Caco-2 (cell line): ENCODE measurements at regions not wholly inside any gene's neighbourhood (a gene's known extent, or its start where the extent isn't known, plus 50 kb on each side); places are given as distances from the start of the nearest gene placed in this dataset.

ENCODE experiments used
- BruUV-seq: library from RNA; stranded (reverse); fragments of 400-500 nt; replicated peaks from 2 replicates; lab custom pipeline; 2021; lab: Mats Ljungman, UMichigan
- CTCF ChIA-PET: fragments of 300-600 bp; sonication (Branson Sonifier 250); formaldehyde crosslinking; loops from one replicate; lab custom pipeline; 2022; ENCODE audit warnings: antibody characterized with exemption; lab: Charles Lee
- POLR2A ChIA-PET: fragments of 300-600 bp; sonication (Branson Sonifier 250); formaldehyde crosslinking; loops from one replicate; lab custom pipeline; 2022; ENCODE audit warnings: antibody characterized with exemption; lab: Charles Lee
- DNase-seq, 2 experiments: peaks; one replicate each; pipeline versions ENCODE4 v3.0.0 to v3.0.0-alpha.2; 2020 to 2022
- H3K27me3 ChIP-seq: replicated peaks from 2 replicates; pipeline ENCODE4 v1.6.0; 2011; ENCODE audit warnings: low read length; ENCODE audit not compliant: control insufficient read depth, insufficient read depth
- H3K36me3 ChIP-seq: 2 replicates; pipeline ENCODE4 v1.5.1; 2011; ENCODE audit warnings: low read length; ENCODE audit not compliant: control insufficient read depth, insufficient read depth
- H3K4me1 ChIP-seq: fragments of 250-450 bp; sonication (Bioruptor Pico); 2 replicates; pipeline ENCODE4 v1.5.1; 2020; ENCODE audit warnings: mild to moderate bottlenecking
- H3K4me3 ChIP-seq: 2 replicates; pipeline ENCODE4 v1.5.1; 2011; ENCODE audit warnings: low read depth, mild to moderate bottlenecking, control low read depth, low read length
- H3K9me3 ChIP-seq: fragments of 250-450 bp; sonication (Bioruptor Pico); 2 replicates; pipeline ENCODE4 v1.5.1; 2020; ENCODE audit warnings: mild to moderate bottlenecking, moderate library complexity
- H3K27ac Mint-ChIP-seq: one replicate; pipeline ENCODE4 v1.8.0; 2022; ENCODE audit warnings: mixed read lengths; ENCODE audit not compliant: unreplicated experiment
- H3K27me3 Mint-ChIP-seq: one replicate; pipeline ENCODE4 v1.8.0; 2022; ENCODE audit warnings: mixed read lengths; ENCODE audit not compliant: insufficient read depth, unreplicated experiment
- H3K36me3 Mint-ChIP-seq: one replicate; pipeline ENCODE4 v1.8.0; 2022; ENCODE audit warnings: mild to moderate bottlenecking, mixed read lengths; ENCODE audit not compliant: insufficient read depth, unreplicated experiment
- H3K4me1 Mint-ChIP-seq: one replicate; pipeline ENCODE4 v1.8.0; 2022; ENCODE audit warnings: low read depth, mixed read lengths; ENCODE audit not compliant: unreplicated experiment
- H3K4me3 Mint-ChIP-seq: one replicate; pipeline ENCODE4 v1.8.0; 2022; ENCODE audit warnings: mild to moderate bottlenecking, moderate library complexity, mixed read lengths; ENCODE audit not compliant: unreplicated experiment
- H3K9me3 Mint-ChIP-seq: one replicate; pipeline ENCODE4 v1.8.0; 2022; ENCODE audit warnings: mixed read lengths; ENCODE audit not compliant: unreplicated experiment
- CTCF ChIP-seq, 2 experiments: fragments of 200-600 bp in 1 of 2; IDR thresholded peaks; 1 replicate in 1 of 2; 2 replicates in 1 of 2; pipeline versions ENCODE4 v1.5.1 to v1.8.0; 2011 to 2022; ENCODE audit warnings: antibody characterized with exemption in 1 of 2, control low read depth in 1 of 2, inconsistent platforms in 1 of 2, low read depth in 1 of 2, low read length in 1 of 2, mild to moderate bottlenecking in 1 of 2, moderate library complexity in 1 of 2; ENCODE audit not compliant: insufficient read depth in 1 of 2, severe bottlenecking in 1 of 2, unreplicated experiment in 1 of 2
- intact Hi-C: fragments of 100-400 bp; cut with micrococcal nuclease; formaldehyde crosslinking; loops from one replicate; pipeline ENCODE4 v1.10.0; 2022; ENCODE audit not compliant: unreplicated experiment

DNA sequence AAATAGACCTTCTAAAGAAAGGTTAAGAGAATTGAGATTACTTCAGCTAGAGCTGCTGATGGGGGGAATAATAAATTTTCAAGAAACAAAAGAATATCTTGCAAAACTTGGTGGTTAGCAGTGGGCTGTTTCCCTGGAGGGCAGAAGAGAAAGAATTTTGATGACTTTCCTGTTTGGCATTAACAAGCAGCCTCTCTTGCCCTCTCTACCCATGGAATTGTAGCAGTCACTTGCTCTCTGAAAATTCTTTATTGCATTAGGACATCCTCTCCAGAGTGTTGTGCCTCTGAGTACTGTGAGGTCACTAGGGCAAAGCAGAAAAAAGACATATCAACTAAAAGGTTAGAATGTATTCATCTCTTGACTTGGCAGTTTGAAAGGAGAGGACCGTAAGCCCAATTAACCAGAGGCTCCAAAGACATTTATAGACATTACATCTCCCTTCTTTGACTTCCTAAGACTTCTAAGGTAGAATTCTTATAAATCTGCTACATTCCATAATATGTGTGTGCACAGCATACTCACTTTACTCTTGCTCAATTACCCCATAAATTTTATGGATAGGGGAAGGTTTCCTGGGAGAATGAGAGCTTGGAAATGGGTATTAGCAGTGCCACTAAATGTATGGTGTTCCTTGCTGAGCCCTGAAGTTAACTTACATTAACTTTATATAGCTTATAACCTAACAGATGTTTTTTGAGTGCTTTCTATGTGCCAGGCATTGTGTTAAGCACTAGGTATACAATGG, 215.3 kb downstream of the KIF20B start:
- no TSS peak for BruUV-seq
- Mint-ChIP-seq H3K4me3 (no peak overlapping the region), H3K4me1 (no peaks in the 10 kb centered on the region), H3K9me3 (no peaks in the 10 kb centered on the region), H3K36me3 (no peaks in the 10 kb centered on the region), H3K27ac (no peak overlapping the region), H3K27me3 (no peaks in the 10 kb centered on the region)
- peaks cover 7% of the 10 kb centered on the region; the same call in 1 of the 2 replicates for H3K4me1 ChIP-seq
- intact Hi-C loops: no loop called here
- CTCF ChIA-PET: no interaction called here
- no peak for DNase-seq
- TF ChIP-seq CTCF (IDR thresholded peaks at IDR 0.05; ENCODE audit: insufficient read depth in 1 of 2, low read depth in 1 of 2, low read length in 1 of 2, severe bottlenecking in 1 of 2, unreplicated experiment in 1 of 2): no peak
- POLR2A ChIA-PET: no interaction called here
- no peaks in the 10 kb centered on the region for H3K27me3 ChIP-seq
- no peak overlapping the region for H3K4me3 ChIP-seq
- no peaks in the 10 kb centered on the region for H3K9me3 ChIP-seq
- no peaks in the 10 kb centered on the region for H3K36me3 ChIP-seq

- POLR2A ChIA-PET: no interaction called here
- H3K27ac Mint-ChIP-seq: peak overlapping the region; percentile 23
These were observed 220.0 kb downstream of the KIF20B start for GRCh38 chr10:89921403-89921802.

DNA sequence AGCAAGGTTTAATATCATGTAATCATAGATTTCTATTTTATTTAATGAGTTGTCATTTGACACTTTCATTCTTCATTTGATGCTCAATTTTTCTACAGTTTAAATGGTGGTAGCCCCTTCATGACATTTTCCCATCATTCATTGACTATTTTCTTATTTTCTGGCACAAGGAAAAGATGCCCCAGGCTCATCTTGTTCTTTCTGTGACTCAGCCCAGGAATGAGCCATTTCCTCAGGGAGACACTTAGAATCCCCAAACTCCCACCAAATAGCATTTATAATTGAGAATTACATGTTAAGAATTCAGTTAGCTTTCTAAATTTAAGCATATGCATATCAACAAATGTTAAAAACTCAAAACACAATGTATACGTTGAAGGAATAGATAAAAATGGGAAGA, 222.3 kb downstream of the KIF20B start:
- ChIA-PET POLR2A (no interaction called here), CTCF (no interaction called here)
- H3K9me3 Mint-ChIP-seq: no peaks in the 10 kb centered on the region
- Histone ChIP-seq H3K27me3 (no peaks in the 10 kb centered on the region), H3K36me3 (no peaks in the 10 kb centered on the region), H3K4me3 (no peak overlapping the region), H3K4me1 (peaks cover 7% of the 10 kb centered on the region; the same call in 1 of the 2 replicates), H3K9me3 (no peaks in the 10 kb centered on the region)
- H3K36me3 Mint-ChIP-seq: no peaks in the 10 kb centered on the region
- no peak for TF ChIP-seq CTCF (IDR thresholded peaks at IDR 0.05; ENCODE audit: insufficient read depth in 1 of 2, low read depth in 1 of 2, low read length in 1 of 2, severe bottlenecking in 1 of 2, unreplicated experiment in 1 of 2)
- H3K4me3 Mint-ChIP-seq: no peak overlapping the region
- no TSS peak for BruUV-seq
- DNase-seq: no peak
- no peaks in the 10 kb centered on the region for H3K27me3 Mint-ChIP-seq
- no peak overlapping the region for H3K27ac Mint-ChIP-seq
- intact Hi-C loops: no loop called here
- H3K4me1 Mint-ChIP-seq: no peaks in the 10 kb centered on the region

More at GRCh38 chr10:89921403-89921802, 220.0 kb downstream of the KIF20B start:
- peak in 1 of 2 experiments; percentile 7 for DNase-seq
- Histone ChIP-seq H3K4me3 (no peak overlapping the region), H3K36me3 (no peaks in the 10 kb centered on the region), H3K27me3 (no peaks in the 10 kb centered on the region), H3K4me1 (peaks cover 7% of the 10 kb centered on the region; the same call in 1 of the 2 replicates), H3K9me3 (no peaks in the 10 kb centered on the region)
- no peaks in the 10 kb centered on the region for H3K36me3 Mint-ChIP-seq
- H3K4me1 Mint-ChIP-seq: no peaks in the 10 kb centered on the region
- H3K27me3 Mint-ChIP-seq: no peaks in the 10 kb centered on the region
- BruUV-seq: no TSS peak
- H3K9me3 Mint-ChIP-seq: no peaks in the 10 kb centered on the region
- H3K4me3 Mint-ChIP-seq: no peak overlapping the region
- CTCF ChIA-PET: no interaction called here
- intact Hi-C loops: no loop called here
- TF ChIP-seq CTCF (IDR thresholded peaks at IDR 0.05; ENCODE audit: insufficient read depth in 1 of 2, low read depth in 1 of 2, low read length in 1 of 2, severe bottlenecking in 1 of 2, unreplicated experiment in 1 of 2): no peak
